Lower lobe of right lung (tissue), 2 donors: ENCODE measurements at regions not wholly inside any gene's neighbourhood (a gene's known extent, or its start where the extent isn't known, plus 50 kb on each side); places are given as distances from the start of the nearest gene placed in this dataset.

Source experiments
- ATAC-seq, 2 donors: fragments of 200-7000 bp; cut with Tn5 transposase; one replicate each; pipeline ENCODE4 v1.9.1; 2020 to 2022; ENCODE audit warnings: mild to moderate bottlenecking in 2 of 2, moderate library complexity in 2 of 2
- DNase-seq: peaks from one replicate; pipeline ENCODE4 v3.0.0-alpha.2; 2020
- H3K27ac ChIP-seq: fragments of 200-600 bp; one replicate; pipeline ENCODE4 v1.8.0; 2022
- H3K27me3 ChIP-seq: fragments of 200-600 bp; one replicate; pipeline ENCODE4 v1.8.0; 2022; ENCODE audit warnings: low read depth
- H3K36me3 ChIP-seq: fragments of 200-600 bp; one replicate; pipeline ENCODE4 v1.8.0; 2022; ENCODE audit warnings: mild to moderate bottlenecking
- H3K4me1 ChIP-seq: fragments of 200-600 bp; one replicate; pipeline ENCODE4 v1.8.0; 2022
- H3K4me3 ChIP-seq: fragments of 200-600 bp; one replicate; pipeline ENCODE4 v1.8.0; 2022; ENCODE audit warnings: mild to moderate bottlenecking
- H3K9me3 ChIP-seq: fragments of 200-600 bp; one replicate; pipeline ENCODE4 v1.8.0; 2022
- intact Hi-C: fragments of 100-400 bp; cut with DNase I; formaldehyde crosslinking; loops from one replicate; pipeline ENCODE4 v1.11.0; 2022
- TF ChIP-seq, protein P1 (sequence below): fragments of 200-600 bp; IDR thresholded peaks from one replicate; pipeline ENCODE4 v1.8.0; 2022; ENCODE audit warnings: antibody characterized with exemption, mild to moderate bottlenecking
- donor health status: DM: no; HTN: yes; CAD: no; lungs with severe emphysema.

DNA sequence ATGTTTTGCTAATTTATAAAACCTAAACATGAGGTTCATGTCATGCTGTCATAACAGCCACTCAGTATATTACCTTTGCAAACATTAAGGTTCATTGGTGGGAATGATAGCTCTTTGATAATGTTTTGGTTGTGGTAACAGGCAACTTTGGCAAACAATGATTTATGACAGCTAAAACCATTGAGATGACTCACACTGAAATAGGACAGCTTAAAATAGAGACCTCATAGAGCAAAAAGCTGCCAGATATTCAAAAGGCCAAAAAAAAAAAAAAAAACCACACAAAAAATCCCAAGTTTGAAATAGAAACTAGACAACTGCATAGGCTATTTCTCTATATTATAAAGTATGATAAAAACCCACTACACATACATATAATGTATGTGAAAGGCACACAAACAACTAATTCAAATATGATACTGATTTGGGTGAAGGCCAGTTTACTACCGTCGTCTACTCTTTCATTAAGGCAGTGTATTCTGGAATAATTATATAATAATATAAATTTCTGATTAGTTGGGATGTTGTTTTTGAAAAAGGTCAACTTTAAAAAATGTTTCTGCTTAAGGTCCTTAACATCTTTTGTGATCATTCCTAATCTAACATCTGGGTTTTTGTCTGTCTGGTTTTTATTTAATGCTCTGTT lies 646.0 kb upstream of the PITX2 start:
- ATAC-seq (no peak), DNase-seq (no peak)
- Histone ChIP-seq H3K27ac (no peak overlapping the region), H3K27me3 (no peaks in the 10 kb centered on the region), H3K9me3 (no peaks in the 10 kb centered on the region), H3K4me1 (no peaks in the 10 kb centered on the region), H3K36me3 (no peaks in the 10 kb centered on the region), H3K4me3 (no peak overlapping the region)
- TF ChIP-seq, protein P1, sequence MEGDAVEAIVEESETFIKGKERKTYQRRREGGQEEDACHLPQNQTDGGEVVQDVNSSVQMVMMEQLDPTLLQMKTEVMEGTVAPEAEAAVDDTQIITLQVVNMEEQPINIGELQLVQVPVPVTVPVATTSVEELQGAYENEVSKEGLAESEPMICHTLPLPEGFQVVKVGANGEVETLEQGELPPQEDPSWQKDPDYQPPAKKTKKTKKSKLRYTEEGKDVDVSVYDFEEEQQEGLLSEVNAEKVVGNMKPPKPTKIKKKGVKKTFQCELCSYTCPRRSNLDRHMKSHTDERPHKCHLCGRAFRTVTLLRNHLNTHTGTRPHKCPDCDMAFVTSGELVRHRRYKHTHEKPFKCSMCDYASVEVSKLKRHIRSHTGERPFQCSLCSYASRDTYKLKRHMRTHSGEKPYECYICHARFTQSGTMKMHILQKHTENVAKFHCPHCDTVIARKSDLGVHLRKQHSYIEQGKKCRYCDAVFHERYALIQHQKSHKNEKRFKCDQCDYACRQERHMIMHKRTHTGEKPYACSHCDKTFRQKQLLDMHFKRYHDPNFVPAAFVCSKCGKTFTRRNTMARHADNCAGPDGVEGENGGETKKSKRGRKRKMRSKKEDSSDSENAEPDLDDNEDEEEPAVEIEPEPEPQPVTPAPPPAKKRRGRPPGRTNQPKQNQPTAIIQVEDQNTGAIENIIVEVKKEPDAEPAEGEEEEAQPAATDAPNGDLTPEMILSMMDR = no peak
- intact Hi-C loops = no loop called here

DNA sequence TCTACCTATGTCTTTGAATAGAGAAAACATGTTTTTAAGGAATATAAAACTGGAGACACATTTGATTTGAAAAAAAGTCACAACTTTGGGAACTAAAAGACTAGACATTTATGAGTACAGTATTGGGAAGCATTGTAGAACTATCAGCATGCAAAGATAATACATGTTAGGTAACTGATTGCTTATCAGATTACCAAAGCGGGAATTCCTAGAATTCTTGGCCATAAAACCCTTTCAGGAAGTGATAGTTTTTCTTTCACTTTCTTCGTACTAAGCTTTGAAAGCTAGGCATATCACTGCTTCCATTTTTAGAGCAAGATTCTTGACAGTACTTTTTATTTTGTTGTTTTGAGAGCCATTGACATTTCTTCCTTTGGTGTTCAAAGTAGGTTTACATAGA lies 646.6 kb upstream of the PITX2 start:
- DNase-seq = no peak
- Histone ChIP-seq H3K27me3 (no peaks in the 10 kb centered on the region), H3K27ac (no peak overlapping the region), H3K9me3 (no peaks in the 10 kb centered on the region), H3K4me3 (no peak overlapping the region), H3K36me3 (no peaks in the 10 kb centered on the region), H3K4me1 (no peaks in the 10 kb centered on the region)
- TF ChIP-seq, protein P1 = no peak
- intact Hi-C loops = no loop called here
- ATAC-seq = no peak

DNA sequence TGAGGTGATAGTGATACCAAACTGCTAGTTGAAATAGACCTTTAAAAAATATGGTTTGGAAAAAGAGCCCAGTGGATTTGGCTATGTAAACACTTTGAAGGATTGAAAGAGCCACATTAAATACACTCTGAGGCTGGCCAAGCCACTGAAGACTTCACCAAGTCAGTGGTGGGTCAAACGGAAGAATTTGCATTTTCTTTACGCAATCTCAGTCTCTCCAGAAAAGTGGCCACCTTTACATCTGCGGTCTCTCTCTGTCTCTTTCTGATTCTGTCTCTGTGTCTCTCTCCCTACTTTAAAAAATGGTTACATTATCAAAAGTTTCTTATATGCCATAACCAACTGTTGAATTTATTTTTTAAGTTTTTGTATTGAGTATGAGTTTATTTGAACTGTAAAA lies 651.2 kb upstream of the PITX2 start:
- no peak overlapping the region for H3K27ac ChIP-seq
- no peaks in the 10 kb centered on the region for H3K4me1 ChIP-seq
- H3K4me3 ChIP-seq = no peak overlapping the region
- intact Hi-C loops = no loop called here
- TF ChIP-seq, protein P1 = no peak
- H3K36me3 ChIP-seq = no peaks in the 10 kb centered on the region
- DNase-seq (no peak), ATAC-seq (no peak)
- no peaks in the 10 kb centered on the region for H3K9me3 ChIP-seq
- no peaks in the 10 kb centered on the region for H3K27me3 ChIP-seq

DNA sequence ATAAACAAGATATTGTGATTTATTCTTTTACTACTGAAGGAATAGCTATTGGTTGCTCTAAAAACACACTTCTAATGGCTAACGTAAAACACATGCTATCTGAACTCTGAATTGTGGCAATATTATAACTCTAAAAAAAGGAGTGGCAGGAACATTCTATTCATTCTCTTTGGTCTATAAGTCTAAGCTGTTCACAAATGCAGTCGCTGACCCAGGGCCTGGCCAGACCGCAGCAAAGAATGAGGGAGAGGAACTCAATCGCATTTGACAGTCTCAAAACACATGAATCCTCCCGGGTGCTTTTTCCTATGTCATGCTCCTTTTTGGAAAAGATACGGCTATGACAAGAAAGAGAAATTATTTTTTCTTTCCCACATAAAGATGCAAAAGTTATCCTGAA lies 651.6 kb upstream of the PITX2 start:
- Histone ChIP-seq H3K4me3 (no peak overlapping the region), H3K4me1 (no peaks in the 10 kb centered on the region), H3K27me3 (no peaks in the 10 kb centered on the region), H3K9me3 (no peaks in the 10 kb centered on the region), H3K36me3 (no peaks in the 10 kb centered on the region), H3K27ac (no peak overlapping the region)
- intact Hi-C loops = no loop called here
- TF ChIP-seq, protein P1 = no peak
- ATAC-seq = no peak
- no peak for DNase-seq

DNA sequence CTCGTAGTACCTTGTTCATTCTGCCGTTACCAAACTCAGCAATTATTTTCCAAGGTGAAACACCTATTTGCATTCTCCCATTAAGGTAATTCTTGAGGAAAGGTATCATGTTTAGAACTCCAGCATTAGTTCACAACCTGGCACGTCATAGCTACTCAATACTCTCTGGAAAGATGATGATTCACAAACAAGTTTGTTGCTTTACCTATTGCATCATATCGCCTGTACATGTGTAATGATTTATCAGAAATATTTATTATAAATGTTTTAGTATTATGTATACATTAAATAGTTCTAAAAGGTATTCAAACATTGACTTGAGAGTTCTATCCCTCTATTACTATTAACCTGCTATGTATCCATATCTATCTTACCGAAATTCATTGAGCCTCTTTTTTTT lies 658.3 kb upstream of the PITX2 start:
- no peak for ATAC-seq
- no peaks in the 10 kb centered on the region for H3K27me3 ChIP-seq
- TF ChIP-seq, protein P1 = no peak
- DNase-seq = no peak
- no peak overlapping the region for H3K27ac ChIP-seq
- no peaks in the 10 kb centered on the region for H3K9me3 ChIP-seq
- no peaks in the 10 kb centered on the region for H3K4me1 ChIP-seq
- intact Hi-C loops = no loop called here
- no peaks in the 10 kb centered on the region for H3K36me3 ChIP-seq
- H3K4me3 ChIP-seq = no peak overlapping the region
